Panc1 (cell line): ENCODE measurements at regions not wholly inside any gene's neighbourhood (a gene's known extent, or its start where the extent isn't known, plus 50 kb on each side); places are given as distances from the start of the nearest gene placed in this dataset.

Experiments
- ATAC-seq: fragments of 200-7000 bp; cut with Tn5 transposase; 2 replicates; pipeline ENCODE4 v1.9.1; 2020; ENCODE audit warnings: mild to moderate bottlenecking, moderate library complexity
- BruUV-seq: library from RNA; stranded (reverse); fragments of 400-500 nt; replicated peaks from 2 replicates; lab custom pipeline; 2021; lab: Mats Ljungman, UMichigan
- CTCF ChIA-PET: fragments of 300-600 bp; sonication (Branson Sonifier 250); formaldehyde crosslinking; loops from one replicate; lab custom pipeline; 2022; ENCODE audit warnings: antibody characterized with exemption; lab: Charles Lee
- POLR2A ChIA-PET: fragments of 300-600 bp; sonication (Branson Sonifier 250); formaldehyde crosslinking; loops from one replicate; lab custom pipeline; 2022; ENCODE audit warnings: antibody characterized with exemption; lab: Charles Lee
- DNase-seq: peaks from one replicate; pipeline ENCODE4 v3.0.0-alpha.2; 2010; ENCODE audit warnings: low read depth, low spot score
- H3K27ac ChIP-seq: 2 replicates; pipeline ENCODE4 v1.5.1; 2011; ENCODE audit warnings: mild to moderate bottlenecking, low read length, inconsistent platforms
- H3K27me3 ChIP-seq: fragments of 200-500 bp; sonication (Bioruptor generic); 2 replicates; pipeline ENCODE4 v1.6.0; 2014; ENCODE audit warnings: low read length, inconsistent platforms; ENCODE audit not compliant: control insufficient read depth, insufficient read depth
- H3K36me3 ChIP-seq: fragments of 200-500 bp; sonication (Bioruptor generic); 2 replicates; pipeline ENCODE4 v1.5.1; 2014; ENCODE audit warnings: inconsistent platforms, mild to moderate bottlenecking, low read length, moderate library complexity; ENCODE audit not compliant: control insufficient read depth, insufficient read depth
- H3K4me1 ChIP-seq: 2 replicates; pipeline ENCODE4 v1.5.1; 2011; ENCODE audit warnings: inconsistent platforms, mild to moderate bottlenecking, low read length, moderate library complexity; ENCODE audit not compliant: control insufficient read depth, insufficient read depth
- H3K4me3 ChIP-seq, 2 experiments: 2 replicates each; pipeline ENCODE4 v1.5.1; 2011 to 2012; ENCODE audit warnings: low read depth in 2 of 2, low read length in 2 of 2, mild to moderate bottlenecking in 2 of 2, inconsistent platforms in 1 of 2, moderate library complexity in 1 of 2
- H3K9me3 ChIP-seq: fragments of 200-500 bp; sonication (Bioruptor generic); 2 replicates; pipeline ENCODE4 v1.5.1; 2014; ENCODE audit warnings: low read depth, mild to moderate bottlenecking, inconsistent platforms, low read length, moderate library complexity; ENCODE audit not compliant: control insufficient read depth, insufficient read depth
- CTCF ChIP-seq: fragments of 450-650 bp; IDR thresholded peaks from 2 replicates; pipeline ENCODE4 v1.5.1; 2017; ENCODE audit warnings: mild to moderate bottlenecking
- POLR2AphosphoS5 ChIP-seq: IDR thresholded peaks from 2 replicates; pipeline ENCODE4 v1.6.1; 2012; ENCODE audit warnings: mild to moderate bottlenecking, low read depth, low read length, moderate library complexity
- REST ChIP-seq, 2 experiments: IDR thresholded peaks; 2 replicates each; pipeline ENCODE4 v1.6.1; 2011 to 2012; ENCODE audit warnings: low read depth in 2 of 2, control low read depth in 1 of 2, low read length in 1 of 2, mild to moderate bottlenecking in 1 of 2, moderate library complexity in 1 of 2; ENCODE audit not compliant: insufficient read depth in 1 of 2
- SIN3A ChIP-seq: IDR thresholded peaks from 2 replicates; pipeline ENCODE4 v1.6.1; 2012; ENCODE audit warnings: low read depth, mild to moderate bottlenecking, low read length, moderate library complexity, borderline replicate concordance; ENCODE audit not compliant: insufficient read depth
- TCF7L2 ChIP-seq: IDR thresholded peaks from 2 replicates; pipeline ENCODE4 v1.6.1; 2011; ENCODE audit warnings: mild to moderate bottlenecking, low read depth, low read length, inconsistent platforms
- in situ Hi-C: cut with HindIII; loops from 2 replicates; pipeline ENCODE4 v1.10.0; 2016; ENCODE audit warnings: low sequenced_read_pairs, low pct_unique_long_range_greater_than_20kb
- intact Hi-C: fragments of 100-400 bp; cut with micrococcal nuclease; formaldehyde crosslinking; loops from one replicate; pipeline ENCODE4 v1.10.0; 2022; ENCODE audit not compliant: unreplicated experiment

GRCh38 chr12:127660961-127661360 is 606.0 kb upstream of the TMEM132C start:
- ATAC-seq = no peak
- CTCF ChIA-PET = no interaction called here
- BruUV-seq = no TSS peak
- no peak overlapping the region for H3K27ac ChIP-seq
- POLR2A ChIA-PET = no interaction called here
- no peak for DNase-seq
- in situ Hi-C loops (no loop called here), intact Hi-C loops (no loop called here)
- H3K9me3 ChIP-seq = no peaks in the 10 kb centered on the region
- H3K4me1 ChIP-seq = no peaks in the 10 kb centered on the region
- no peak overlapping the region for H3K4me3 ChIP-seq
- H3K36me3 ChIP-seq = no peaks in the 10 kb centered on the region
- TF ChIP-seq TCF7L2 (no peak), SIN3A (no peak)
- no peaks in the 10 kb centered on the region for H3K27me3 ChIP-seq

GRCh38 chr12:127663716-127664115 is 603.3 kb upstream of the TMEM132C start:
- TF ChIP-seq CTCF (no peak), POLR2AphosphoS5 (no peak), REST (IDR thresholded peaks at IDR 0.05; ENCODE audit: insufficient read depth in 1 of 2, low read depth in 2 of 2, low read length in 1 of 2) (no peak), SIN3A (no peak), TCF7L2 (no peak)
- H3K27me3 ChIP-seq = no peaks in the 10 kb centered on the region
- intact Hi-C loops (no loop called here), in situ Hi-C loops (no loop called here)
- no peak for DNase-seq
- POLR2A ChIA-PET = no interaction called here
- BruUV-seq = no TSS peak
- no peak overlapping the region for H3K27ac ChIP-seq
- no peak overlapping the region for H3K4me3 ChIP-seq
- ATAC-seq = no peak
- no peaks in the 10 kb centered on the region for H3K4me1 ChIP-seq
- no peaks in the 10 kb centered on the region for H3K9me3 ChIP-seq
- CTCF ChIA-PET = no interaction called here
- no peaks in the 10 kb centered on the region for H3K36me3 ChIP-seq

GRCh38 chr12:127664901-127665300 is 602.1 kb upstream of the TMEM132C start:
- intact Hi-C loops (no loop called here), in situ Hi-C loops (no loop called here)
- TF ChIP-seq TCF7L2 (no peak), SIN3A (no peak), REST (IDR thresholded peaks at IDR 0.05; ENCODE audit: insufficient read depth in 1 of 2, low read depth in 2 of 2, low read length in 1 of 2) (no peak)
- ChIA-PET CTCF (no interaction called here), POLR2A (no interaction called here)
- Histone ChIP-seq H3K4me3 (no peak overlapping the region), H3K36me3 (no peaks in the 10 kb centered on the region), H3K27me3 (no peaks in the 10 kb centered on the region), H3K27ac (no peak overlapping the region), H3K9me3 (no peaks in the 10 kb centered on the region), H3K4me1 (no peaks in the 10 kb centered on the region)
- no TSS peak for BruUV-seq
- DNase-seq (no peak), ATAC-seq (no peak)
